HepG2 (cell line): ENCODE measurements at regions not wholly inside any gene's neighbourhood (a gene's known extent, or its start where the extent isn't known, plus 50 kb on each side); places are given as distances from the start of the nearest gene placed in this dataset.

Experiments
- ATAC-seq: fragments of 200-7000 bp; cut with Tn5 transposase; 3 replicates; pipeline ENCODE4 v1.9.1; 2020; ENCODE audit warnings: mild to moderate bottlenecking, moderate library complexity
- BruUV-seq: library from RNA; stranded (reverse); fragments of 400-500 nt; replicated peaks from 2 replicates; lab custom pipeline; 2021; lab: Mats Ljungman, UMichigan
- CTCF ChIA-PET: fragments of 300-600 bp; formaldehyde crosslinking; extraction: SDS; loops from one replicate; lab custom pipeline; 2021; ENCODE audit warnings: low total read pairs, inconsistent platforms, low intra/inter-chr PET ratio; lab: Yijun Ruan, JAX
- POLR2A ChIA-PET: fragments of 350-600 bp; sonication (Branson Sonifier 250); formaldehyde crosslinking; loops from one replicate; lab custom pipeline; 2020; ENCODE audit warnings: antibody characterized with exemption, inconsistent platforms; lab: Yijun Ruan, JAX
- DNase-seq: peaks from one replicate; pipeline ENCODE4 v3.0.0-alpha.2; 2015; ENCODE audit warnings: low spot score
- FAIRE-seq: peaks from 3 replicates; lab custom pipeline; 2011; peaks lifted over from hg19 to GRCh38; lab: Jason Lieb, UNC
- H2AFZ ChIP-seq: one replicate; pipeline ENCODE4 v1.6.1; 2011; ENCODE audit warnings: low read length, inconsistent platforms
- H3K27ac ChIP-seq: fragments of 300-600 bp; 3 replicates; pipeline ENCODE4 v1.8.0; 2011; ENCODE audit warnings: mixed run types, mild to moderate bottlenecking, mixed read lengths, low read length, inconsistent platforms; ENCODE audit not compliant: insufficient read depth; ENCODE audit errors: extremely low read length
- H3K27me3 ChIP-seq, 2 experiments: fragments of 200-600 bp in 1 of 2; 2 replicates in 1 of 2; 3 replicates in 1 of 2; pipeline versions ENCODE4 v1.6.0 to v1.8.0; 2011; ENCODE audit warnings: low read length in 2 of 2, mild to moderate bottlenecking in 2 of 2, moderate library complexity in 2 of 2, inconsistent platforms in 1 of 2; ENCODE audit not compliant: insufficient read depth in 2 of 2, control insufficient read depth in 1 of 2
- H3K36me3 ChIP-seq, 2 experiments: fragments of 200-600 bp in 1 of 2; replicated peaks in 1 of 2; 2 replicates in 1 of 2; 3 replicates in 1 of 2; pipeline versions ENCODE4 v1.5.1 to v1.8.0; 2011; ENCODE audit warnings: low read length in 2 of 2, inconsistent platforms in 1 of 2; ENCODE audit not compliant: insufficient read depth in 2 of 2, control insufficient read depth in 1 of 2
- H3K4me1 ChIP-seq: 2 replicates; pipeline ENCODE4 v1.5.1; 2012; ENCODE audit warnings: low read length, inconsistent platforms; ENCODE audit not compliant: insufficient read depth
- H3K4me2 ChIP-seq: 2 replicates; pipeline ENCODE4 v1.6.0; 2011; ENCODE audit warnings: low read depth, low read length, inconsistent platforms
- H3K4me3 ChIP-seq, 3 experiments: fragments of 200-600 bp in 1 of 3; sonication (generic), shearing (Covaris generic) in 1 of 3; replicated peaks in 1 of 3; 2 replicates each; pipeline ENCODE4 v1.5.1; 2011 to 2016; ENCODE audit warnings: low read length in 3 of 3, inconsistent platforms in 2 of 3, low read depth in 2 of 3, mild to moderate bottlenecking in 2 of 3, control low read depth in 1 of 3, mixed read lengths in 1 of 3; ENCODE audit not compliant: insufficient read depth in 1 of 3
- H3K79me2 ChIP-seq: one replicate; pipeline ENCODE4 v1.6.1; 2011; ENCODE audit warnings: low read length, inconsistent platforms; ENCODE audit not compliant: insufficient read depth
- H3K9ac ChIP-seq: 2 replicates; pipeline ENCODE4 v1.6.0; 2011; ENCODE audit warnings: mild to moderate bottlenecking, low read depth, low read length, inconsistent platforms; ENCODE audit not compliant: insufficient read depth
- H3K9me3 ChIP-seq: 2 replicates; pipeline ENCODE4 v1.5.1; 2012; ENCODE audit warnings: mild to moderate bottlenecking, low read length
- H4K20me1 ChIP-seq: 2 replicates; pipeline ENCODE4 v1.6.0; 2011; ENCODE audit warnings: inconsistent platforms, mild to moderate bottlenecking, low read length, moderate library complexity; ENCODE audit not compliant: insufficient read depth
- MXD3 ChIP-seq: IDR thresholded peaks from 2 replicates; pipeline ENCODE4 v1.6.1; 2016; ENCODE audit warnings: mild to moderate bottlenecking, missing biosample characterization, missing genetic modification reagents
- NCOR1 ChIP-seq: fragments of 200-600 bp; sonication (generic); IDR thresholded peaks from 2 replicates; pipeline ENCODE4 v1.7.0; 2017; ENCODE audit warnings: antibody characterized with exemption, low read length, borderline replicate concordance
- NFE2L1 ChIP-seq: sonication (generic); formaldehyde crosslinking; IDR thresholded peaks from 2 replicates; pipeline ENCODE4 v1.4.0; 2020; ENCODE audit warnings: missing genetic modification reagents, mild to moderate bottlenecking, borderline replicate concordance
- NR0B2 ChIP-seq: sonication (generic); formaldehyde crosslinking; IDR thresholded peaks from 2 replicates; pipeline ENCODE4 v1.4.0; 2020; ENCODE audit warnings: mild to moderate bottlenecking, missing genetic modification reagents
- THAP9 ChIP-seq: sonication (generic); formaldehyde crosslinking; IDR thresholded peaks from 2 replicates; pipeline ENCODE4; 2020; ENCODE audit warnings: missing genetic modification reagents, mild to moderate bottlenecking, borderline replicate concordance
- ZNF335 ChIP-seq: sonication (generic); formaldehyde crosslinking; IDR thresholded peaks from 2 replicates; pipeline ENCODE4 v1.4.0; 2020; ENCODE audit warnings: missing genetic modification reagents
- ZNF513 ChIP-seq: sonication (generic); formaldehyde crosslinking; conservative IDR thresholded peaks from 2 replicates; pipeline ENCODE4 v1.5.0; 2020; ENCODE audit warnings: missing genetic modification reagents
- WGBS: methylation state at CpG from one replicate; pipeline ENCODE4 v1.1.6; 2017; ENCODE audit warnings: low lambda C conversion rate; 5-methylcytosine and 5-hydroxymethylcytosine counted together
- in situ Hi-C: cut with HindIII; loops from 2 replicates; pipeline ENCODE4 v1.10.0; 2017; ENCODE audit warnings: low pct_unique_long_range_greater_than_20kb; ENCODE audit not compliant: extremely low pct_ligation_motif_present
- intact Hi-C: fragments of 100-400 bp; cut with micrococcal nuclease; formaldehyde crosslinking; loops from one replicate; pipeline ENCODE4 v1.10.0; 2022; ENCODE audit not compliant: unreplicated experiment

- H3K9ac ChIP-seq: no peak overlapping the region
- H3K79me2 ChIP-seq: no peaks in the 10 kb centered on the region
- H3K36me3 ChIP-seq: no peaks in the 10 kb centered on the region
- no TSS peak for BruUV-seq
- POLR2A ChIA-PET: no interaction called here
- H3K4me3 ChIP-seq: no peak overlapping the region
- WGBS: 0% methylated on average over 6 of the region's 7 CpGs
- no peak overlapping the region for H3K27ac ChIP-seq
- no peak overlapping the region for H3K4me2 ChIP-seq
- no peak for TF ChIP-seq NFE2L1 (CRISPR knock-in tag)
- no peak for TF ChIP-seq ZNF335 (CRISPR knock-in tag)
- TF ChIP-seq ZNF513 (CRISPR knock-in tag): no peak
- TF ChIP-seq THAP9 (CRISPR knock-in tag): no peak
- TF ChIP-seq NR0B2 (CRISPR knock-in tag): no peak
- no peak for TF ChIP-seq MXD3 (CRISPR knock-in tag)
- TF ChIP-seq NCOR1: no peak
- H3K4me1 ChIP-seq: no peaks in the 10 kb centered on the region
- DNase-seq: no peak
- H3K9me3 ChIP-seq: no peaks in the 10 kb centered on the region
- H2AFZ ChIP-seq: no peak overlapping the region
- in situ Hi-C loops (no loop called here), intact Hi-C loops (no loop called here)
- no peak for ATAC-seq
- CTCF ChIA-PET: no interaction called here
- no peak for FAIRE-seq
- H4K20me1 ChIP-seq: no peaks in the 10 kb centered on the region
- no peaks in the 10 kb centered on the region for H3K27me3 ChIP-seq
These were observed 182.1 kb upstream of the SMIM31 start for GRCh38 chr4:164571593-164572390.
